WTC11 (cell line): ENCODE measurements at regions not wholly inside any gene's neighbourhood (a gene's known extent, or its start where the extent isn't known, plus 50 kb on each side); places are given as distances from the start of the nearest gene placed in this dataset.
A peak's percentile ranks its signal among the peaks of the same experiment; 100 is the strongest.

ENCODE experiments used
- ATAC-seq: fragments of 200-7000 bp; cut with Tn5 transposase; 2 replicates; pipeline ENCODE4 v1.10.0; 2021; ENCODE audit warnings: mild to moderate bottlenecking, moderate library complexity
- CTCF ChIA-PET: fragments of 300-600 bp; sonication (Branson Sonifier 250); formaldehyde crosslinking; loops from one replicate; lab custom pipeline; 2021; ENCODE audit warnings: antibody characterized with exemption; lab: Charles Lee
- POLR2A ChIA-PET: fragments of 350-600 bp; sonication (Branson Sonifier 250); formaldehyde crosslinking; loops from one replicate; lab custom pipeline; 2021; ENCODE audit warnings: antibody characterized with exemption; lab: Charles Lee
- DNase-seq: peaks from one replicate; pipeline ENCODE4 v3.0.0; 2021; ENCODE audit warnings: low spot score
- H3K27ac Mint-ChIP-seq: 2 replicates; pipeline ENCODE4 v1.8.0; 2021; ENCODE audit warnings: mixed read lengths
- H3K27me3 Mint-ChIP-seq: 2 replicates; pipeline ENCODE4 v1.8.0; 2021; ENCODE audit warnings: low read depth, mild to moderate bottlenecking, moderate library complexity, mixed read lengths
- H3K36me3 Mint-ChIP-seq: 2 replicates; pipeline ENCODE4 v1.8.0; 2021; ENCODE audit warnings: mixed read lengths
- H3K4me1 Mint-ChIP-seq: 2 replicates; pipeline ENCODE4 v1.8.0; 2022; ENCODE audit warnings: mixed read lengths
- H3K4me3 Mint-ChIP-seq: 2 replicates; pipeline ENCODE4 v1.8.0; 2021; ENCODE audit warnings: mild to moderate bottlenecking, moderate library complexity, mixed read lengths
- H3K9me3 Mint-ChIP-seq: 2 replicates; pipeline ENCODE4 v1.8.0; 2021; ENCODE audit warnings: mixed read lengths
- ATF2 ChIP-seq: sonication (generic); formaldehyde crosslinking; IDR thresholded peaks from 2 replicates; pipeline ENCODE4 v1.8.1; 2022; ENCODE audit warnings: low read depth, missing genetic modification reagents, borderline replicate concordance
- ATF3 ChIP-seq: sonication (generic); formaldehyde crosslinking; conservative IDR thresholded peaks from 2 replicates; pipeline ENCODE4 v1.8.1; 2022; ENCODE audit warnings: mild to moderate bottlenecking, missing genetic modification reagents
- E2F1 ChIP-seq: sonication (generic); formaldehyde crosslinking; IDR thresholded peaks from 2 replicates; pipeline ENCODE4 v1.8.0; 2022; ENCODE audit warnings: mild to moderate bottlenecking, missing genetic modification reagents
- EMX1 ChIP-seq: fragments of 250-450 bp; sonication (Bioruptor Pico); IDR thresholded peaks from 2 replicates; pipeline ENCODE4 v1.8.0; 2021; ENCODE audit warnings: mild to moderate bottlenecking
- FOXP1 ChIP-seq: sonication (generic); formaldehyde crosslinking; IDR thresholded peaks from 2 replicates; pipeline ENCODE4 v1.8.0; 2022; ENCODE audit warnings: missing genetic modification reagents, mild to moderate bottlenecking, moderate library complexity, borderline replicate concordance
- GRHL2 ChIP-seq: fragments of 250-450 bp; sonication (Bioruptor Pico); IDR thresholded peaks from 2 replicates; pipeline ENCODE4 v1.8.0; 2022; ENCODE audit warnings: mild to moderate bottlenecking, moderate library complexity; ENCODE audit not compliant: insufficient replicate concordance, severe bottlenecking
- HMGXB4 ChIP-seq: sonication (generic); formaldehyde crosslinking; IDR thresholded peaks from 2 replicates; pipeline ENCODE4 v1.8.1; 2023; ENCODE audit warnings: mild to moderate bottlenecking, moderate library complexity, missing genetic modification reagents
- NFYB ChIP-seq: sonication (generic); formaldehyde crosslinking; conservative IDR thresholded peaks from 2 replicates; pipeline ENCODE4 v1.8.0; 2022; ENCODE audit warnings: low read depth, missing genetic modification reagents
- NR1H2 ChIP-seq: sonication (generic); formaldehyde crosslinking; IDR thresholded peaks from 2 replicates; pipeline ENCODE4 v1.9.0; 2021; ENCODE audit warnings: mild to moderate bottlenecking, moderate library complexity, missing genetic modification reagents
- OVOL2 ChIP-seq: fragments of 250-450 bp; sonication (Bioruptor Pico); IDR thresholded peaks from 2 replicates; pipeline ENCODE4 v1.9.0; 2021; ENCODE audit warnings: mild to moderate bottlenecking, borderline replicate concordance
- PREB ChIP-seq: sonication (generic); formaldehyde crosslinking; IDR thresholded peaks from 2 replicates; pipeline ENCODE4 v1.8.1; 2022; ENCODE audit warnings: mild to moderate bottlenecking, missing genetic modification reagents, moderate library complexity, borderline replicate concordance
- STAT6 ChIP-seq: sonication (generic); formaldehyde crosslinking; conservative IDR thresholded peaks from 2 replicates; pipeline ENCODE4 v1.8.1; 2023; ENCODE audit warnings: mild to moderate bottlenecking, low read depth, missing genetic modification reagents, moderate library complexity
- TP53 ChIP-seq: sonication (generic); formaldehyde crosslinking; IDR thresholded peaks from 2 replicates; pipeline ENCODE4 v1.8.1; 2023; ENCODE audit warnings: mild to moderate bottlenecking, missing genetic modification reagents
- USF2 ChIP-seq: sonication (generic); formaldehyde crosslinking; IDR thresholded peaks from 2 replicates; pipeline ENCODE4 v1.8.1; 2023; ENCODE audit warnings: mild to moderate bottlenecking, missing genetic modification reagents, moderate library complexity
- ZNF317 ChIP-seq: sonication (generic); formaldehyde crosslinking; IDR thresholded peaks from 2 replicates; pipeline ENCODE4 v1.8.1; 2023; ENCODE audit warnings: low read depth, mild to moderate bottlenecking, moderate library complexity, missing genetic modification reagents, borderline replicate concordance
- ZNF396 ChIP-seq: fragments of 250-450 bp; sonication (Bioruptor Pico); IDR thresholded peaks from 2 replicates; pipeline ENCODE4 v1.8.0; 2021; ENCODE audit warnings: mild to moderate bottlenecking, moderate library complexity, borderline replicate concordance
- ZNF423 ChIP-seq: fragments of 250-450 bp; sonication (Bioruptor Pico); IDR thresholded peaks from 2 replicates; pipeline ENCODE4 v2.1.2; 2022; ENCODE audit warnings: mild to moderate bottlenecking, moderate library complexity

- CTCF ChIA-PET: interaction anchor here (1.2 to 1.3 kb wide), 3 partner anchors 9 to 307 kb away, joined by 4 to 12 read pairs (median 4); no protein-coding TSS in a partner anchor
- H3K36me3 Mint-ChIP-seq: no peaks in the 10 kb centered on the region
- no peak overlapping the region for H3K4me3 Mint-ChIP-seq
- no peaks in the 10 kb centered on the region for H3K9me3 Mint-ChIP-seq
- H3K27ac Mint-ChIP-seq: no peak overlapping the region
- peak; percentile 73 for ATAC-seq
- peaks cover 28% of the 10 kb centered on the region for H3K4me1 Mint-ChIP-seq
- TF ChIP-seq NFYB (CRISPR knock-in tag) (no peak), NR1H2 (CRISPR knock-in tag) (no peak), GRHL2 (CRISPR knock-in tag) (no peak), PREB (CRISPR knock-in tag) (no peak), ZNF317 (CRISPR knock-in tag) (no peak), OVOL2 (no peak), ZNF396 (CRISPR knock-in tag) (no peak), E2F1 (CRISPR knock-in tag) (no peak), HMGXB4 (CRISPR knock-in tag) (no peak), USF2 (CRISPR knock-in tag) (no peak), TP53 (no peak), FOXP1 (CRISPR knock-in tag) (no peak), EMX1 (CRISPR knock-in tag) (no peak), ATF2 (no peak), STAT6 (CRISPR knock-in tag) (no peak), ZNF423 (CRISPR knock-in tag) (no peak), ATF3 (CRISPR knock-in tag) (no peak)
- TF ChIP-seq, all 79 proteins: peak for 0
- DNase-seq: no peak
- H3K27me3 Mint-ChIP-seq: no peaks in the 10 kb centered on the region; the same call in 1 of the 2 replicates
- POLR2A ChIA-PET: no interaction called here
Measured at GRCh38 chr12:107439026-107439738, 246.4 kb upstream of the PWP1 start.
